K562 (cell line): ENCODE measurements at regions not wholly inside any gene's neighbourhood (a gene's known extent, or its start where the extent isn't known, plus 50 kb on each side); places are given as distances from the start of the nearest gene placed in this dataset.

ENCODE experiments used
- ATAC-seq: fragments of 200-7000 bp; cut with Tn5 transposase; 3 replicates; pipeline ENCODE4 v1.9.1; 2020; ENCODE audit warnings: moderate library complexity
- BruUV-seq: library from RNA; stranded (reverse); fragments of 400-500 nt; replicated peaks from 2 replicates; lab custom pipeline; 2021; lab: Mats Ljungman, UMichigan
- CTCF ChIA-PET: fragments of 300-600 bp; formaldehyde crosslinking; extraction: SDS; loops from one replicate; lab custom pipeline; 2021; ENCODE audit warnings: low intra/inter-chr PET ratio; lab: Yijun Ruan, JAX
- POLR2A ChIA-PET: fragments of 300-600, 350-650 bp; sonication (Branson Sonifier 250); formaldehyde crosslinking; extraction: SDS; loops from one replicate; lab custom pipeline; 2021; ENCODE audit warnings: antibody characterized with exemption, inconsistent platforms; lab: Yijun Ruan, JAX
- DNase-seq, 4 experiments: peaks; one replicate each; pipeline versions ENCODE4 v3.0.0 to v3.0.0-alpha.2; 2011 to 2018; ENCODE audit warnings: low spot score in 3 of 4, mixed read lengths in 3 of 4; ENCODE audit errors: extremely low read depth in 1 of 4
- FAIRE-seq: peaks from 2 replicates; lab custom pipeline; 2011; peaks lifted over from hg19 to GRCh38; lab: Jason Lieb, UNC
- H2AFZ ChIP-seq: 2 replicates; pipeline ENCODE4 v1.6.0; 2011; ENCODE audit warnings: low read depth, low read length, control low read depth, inconsistent platforms
- H3K27ac ChIP-seq: fragments of 200-600 bp; 3 replicates; pipeline ENCODE4 v1.8.0; 2011; ENCODE audit warnings: low read depth, mild to moderate bottlenecking, control low read depth, inconsistent platforms, low read length, moderate library complexity, mixed read lengths; ENCODE audit errors: extremely low read depth
- H3K27me3 ChIP-seq, 2 experiments: fragments of 300-600 bp in 1 of 2; 2 replicates in 1 of 2; 3 replicates in 1 of 2; pipeline versions ENCODE4 v1.6.0 to v1.8.0; 2011; ENCODE audit warnings: inconsistent platforms in 2 of 2, low read length in 2 of 2, mild to moderate bottlenecking in 1 of 2, mixed read lengths in 1 of 2, moderate library complexity in 1 of 2; ENCODE audit not compliant: control insufficient read depth in 2 of 2, insufficient read depth in 2 of 2
- H3K36me3 ChIP-seq: fragments of 300-600 bp; 3 replicates; pipeline ENCODE4 v1.8.0; 2011; ENCODE audit warnings: mild to moderate bottlenecking, low read length, inconsistent platforms; ENCODE audit not compliant: control insufficient read depth, insufficient read depth
- H3K4me1 ChIP-seq, 2 experiments: fragments of 200-600 bp in 1 of 2; replicated peaks in 1 of 2; 2 replicates in 1 of 2; 3 replicates in 1 of 2; pipeline versions ENCODE4 v1.5.1 to v1.8.0; 2011; ENCODE audit warnings: inconsistent platforms in 2 of 2, low read length in 2 of 2, mild to moderate bottlenecking in 1 of 2, mixed read lengths in 1 of 2, moderate library complexity in 1 of 2; ENCODE audit not compliant: control insufficient read depth in 2 of 2, insufficient read depth in 2 of 2
- H3K4me2 ChIP-seq: 2 replicates; pipeline ENCODE4 v1.6.1; 2011; ENCODE audit warnings: low read length, control low read depth, inconsistent platforms, mixed read lengths; ENCODE audit not compliant: insufficient read depth
- H3K4me3 ChIP-seq: fragments of 200-600 bp; sonication (generic), shearing (Covaris generic); 2 replicates; pipeline ENCODE4 v1.5.1; 2016; ENCODE audit warnings: control low read depth, inconsistent platforms
- H3K79me2 ChIP-seq: fragments of 200-600 bp; 3 replicates; pipeline ENCODE4 v1.8.0; 2011; ENCODE audit warnings: low read length, inconsistent platforms; ENCODE audit not compliant: control insufficient read depth, insufficient read depth
- H3K9ac ChIP-seq, 2 experiments: 2 replicates each; pipeline versions ENCODE4 v1.6.0 to v1.6.1; 2011; ENCODE audit warnings: low read depth in 2 of 2, low read length in 2 of 2, control low read depth in 1 of 2, inconsistent platforms in 1 of 2, mild to moderate bottlenecking in 1 of 2, mixed read lengths in 1 of 2; ENCODE audit not compliant: insufficient read depth in 1 of 2
- H3K9me1 ChIP-seq: one replicate; pipeline ENCODE4 v1.6.0; 2011; ENCODE audit warnings: inconsistent platforms, mild to moderate bottlenecking, low read length, moderate library complexity; ENCODE audit not compliant: control insufficient read depth, insufficient read depth
- H3K9me3 ChIP-seq: replicated peaks from 2 replicates; pipeline ENCODE4 v1.5.1; 2011; ENCODE audit warnings: low read depth, low read length, inconsistent platforms; ENCODE audit not compliant: control insufficient read depth, insufficient read depth
- H4K20me1 ChIP-seq: replicated peaks from 2 replicates; pipeline ENCODE4 v1.6.1; 2011; ENCODE audit warnings: low read length, inconsistent platforms, mixed read lengths; ENCODE audit not compliant: control insufficient read depth, insufficient read depth
- ARID3A ChIP-seq: IDR thresholded peaks from 2 replicates; pipeline ENCODE4 v1.6.1; 2012; ENCODE audit warnings: low read depth, low read length, improper control_type of control experiment, borderline replicate concordance
- DLX4 ChIP-seq: fragments of 250-450 bp; sonication (Bioruptor Pico); IDR thresholded peaks from 2 replicates; pipeline ENCODE4 v1.6.1; 2021; ENCODE audit warnings: mild to moderate bottlenecking
- E2F3 ChIP-seq: fragments of 250-450 bp; sonication (Bioruptor Pico); IDR thresholded peaks from 2 replicates; pipeline ENCODE4 v1.4.0; 2020; ENCODE audit warnings: mild to moderate bottlenecking
- KLF16 ChIP-seq: IDR thresholded peaks from 2 replicates; pipeline ENCODE4 v1.6.1; 2016; ENCODE audit warnings: antibody characterized with exemption
- NR0B1 ChIP-seq: fragments of 450-650 bp; IDR thresholded peaks from one replicate; pipeline ENCODE4 v1.6.1; 2018; ENCODE audit warnings: mild to moderate bottlenecking, moderate library complexity; ENCODE audit not compliant: partially characterized antibody
- SIN3A ChIP-seq, 2 experiments: fragments of 150-350 bp in 1 of 2; IDR thresholded peaks; 2 replicates each; pipeline ENCODE4 v1.6.1; 2011 to 2016; ENCODE audit warnings: borderline replicate concordance in 2 of 2, low read depth in 2 of 2, low read length in 2 of 2, mild to moderate bottlenecking in 2 of 2, moderate library complexity in 2 of 2; ENCODE audit not compliant: control insufficient read depth in 1 of 2
- TFAP4 ChIP-seq: sonication (generic); formaldehyde crosslinking; IDR thresholded peaks from 2 replicates; pipeline ENCODE4 v1.8.0; 2022; ENCODE audit warnings: missing genetic modification reagents, mild to moderate bottlenecking, moderate library complexity, borderline replicate concordance
- XRCC5 ChIP-seq: fragments of 200-400 bp; formaldehyde crosslinking; IDR thresholded peaks from 2 replicates; pipeline ENCODE4 v1.6.1; 2017; ENCODE audit warnings: low read depth, mild to moderate bottlenecking, low read length
- ZNF124 ChIP-seq: sonication (generic); formaldehyde crosslinking; IDR thresholded peaks from 2 replicates; pipeline ENCODE4 v1.8.1; 2022; ENCODE audit warnings: missing genetic modification reagents
- WGBS: fragments of 100-300 bp; shearing (Covaris generic); methylation state at CpG from one replicate; pipeline ENCODE4 v1.1.6; 2016; ENCODE audit warnings: low coverage, mixed read lengths; ENCODE audit not compliant: insufficient coverage; ENCODE audit errors: missing lambda C conversion rate; 5-methylcytosine and 5-hydroxymethylcytosine counted together
- in situ Hi-C: fragments of 300-500 bp; cut with MboI; formaldehyde crosslinking; loops from 4 replicates; pipeline ENCODE4 v1.15.0; 2018; ENCODE audit warnings: inconsistent platforms, mixed read lengths
- intact Hi-C: fragments of 100-400 bp; cut with micrococcal nuclease; formaldehyde crosslinking; loops from 2 replicates; pipeline ENCODE4 v1.14.2; 2022

GRCh38 chr6:25046942-25047341, 111.2 kb upstream of the RIPOR2 start:
- Histone ChIP-seq H3K27me3 (no peaks in the 10 kb centered on the region), H3K9ac (no peak overlapping the region), H3K27ac (no peak overlapping the region), H4K20me1 (no peaks in the 10 kb centered on the region), H3K9me3 (no peaks in the 10 kb centered on the region), H3K4me1 (no peaks in the 10 kb centered on the region; a peak in 1 of 5 replicates), H2AFZ (no peak overlapping the region), H3K36me3 (no peaks in the 10 kb centered on the region), H3K79me2 (no peaks in the 10 kb centered on the region), H3K4me3 (no peak overlapping the region), H3K9me1 (no peaks in the 10 kb centered on the region), H3K4me2 (no peak overlapping the region)
- CTCF ChIA-PET: no interaction called here
- POLR2A ChIA-PET: interaction anchor here (0.6 kb wide), 1 partner anchor 443 kb away, joined by 3 read pairs; no protein-coding TSS in a partner anchor
- DNase-seq: no peak
- no peak for FAIRE-seq
- intact Hi-C loops: no loop called here
- in situ Hi-C loops: no loop called here
- no TSS peak for BruUV-seq
- no peak for ATAC-seq
- TF ChIP-seq XRCC5 (no peak), KLF16 (no peak), ZNF124 (CRISPR knock-in tag) (no peak), DLX4 (no peak), TFAP4 (CRISPR knock-in tag) (no peak), E2F3 (CRISPR knock-in tag) (no peak), ARID3A (no peak), NR0B1 (no peak), SIN3A (IDR thresholded peaks at IDR 0.05; ENCODE audit: borderline replicate concordance in 2 of 2, control insufficient read depth in 1 of 2, low read depth in 2 of 2, low read length in 2 of 2) (no peak)
- WGBS: 0% methylated on average over 2 of the region's 2 CpGs
